ENCODE measurements at regions not wholly inside any gene's neighbourhood (a gene's known extent, or its start where the extent isn't known, plus 50 kb on each side); places are given as distances from the start of the nearest gene placed in this dataset.
"Not testable (repeated sequence)": the region's sequence is repeated elsewhere in the genome, so short reads cannot be mapped to it uniquely, and the experiment has no call there.

GRCh38 chr14:105745433-105746123, 219.2 kb downstream of the TMEM121 start:
- peaks cover 0 to 13% (median 0%) of the 10 kb centered on the region in 3 donors for H3K4me1 ChIP-seq
- H3K36me3 ChIP-seq = no peaks in the 10 kb centered on the region
- no peak for TF ChIP-seq POLR2A (IDR thresholded peaks at IDR 0.05)
- TF ChIP-seq, protein P1, sequence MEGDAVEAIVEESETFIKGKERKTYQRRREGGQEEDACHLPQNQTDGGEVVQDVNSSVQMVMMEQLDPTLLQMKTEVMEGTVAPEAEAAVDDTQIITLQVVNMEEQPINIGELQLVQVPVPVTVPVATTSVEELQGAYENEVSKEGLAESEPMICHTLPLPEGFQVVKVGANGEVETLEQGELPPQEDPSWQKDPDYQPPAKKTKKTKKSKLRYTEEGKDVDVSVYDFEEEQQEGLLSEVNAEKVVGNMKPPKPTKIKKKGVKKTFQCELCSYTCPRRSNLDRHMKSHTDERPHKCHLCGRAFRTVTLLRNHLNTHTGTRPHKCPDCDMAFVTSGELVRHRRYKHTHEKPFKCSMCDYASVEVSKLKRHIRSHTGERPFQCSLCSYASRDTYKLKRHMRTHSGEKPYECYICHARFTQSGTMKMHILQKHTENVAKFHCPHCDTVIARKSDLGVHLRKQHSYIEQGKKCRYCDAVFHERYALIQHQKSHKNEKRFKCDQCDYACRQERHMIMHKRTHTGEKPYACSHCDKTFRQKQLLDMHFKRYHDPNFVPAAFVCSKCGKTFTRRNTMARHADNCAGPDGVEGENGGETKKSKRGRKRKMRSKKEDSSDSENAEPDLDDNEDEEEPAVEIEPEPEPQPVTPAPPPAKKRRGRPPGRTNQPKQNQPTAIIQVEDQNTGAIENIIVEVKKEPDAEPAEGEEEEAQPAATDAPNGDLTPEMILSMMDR (IDR thresholded peaks at IDR 0.05) = no peak
- intact Hi-C loops (cut with DNase I) = no loop called here
- H3K9me3 ChIP-seq = no peaks in the 10 kb centered on the region
- DNase-seq = no peak
- H3K4me3 ChIP-seq = no peak overlapping the region
- 32 to 37% methylated on average over 4 to 6 of the region's 6 CpGs for WGBS, 2 donors
- no peak overlapping the region for H3K27ac ChIP-seq
- no peaks in the 10 kb centered on the region for H3K27me3 ChIP-seq

DNA sequence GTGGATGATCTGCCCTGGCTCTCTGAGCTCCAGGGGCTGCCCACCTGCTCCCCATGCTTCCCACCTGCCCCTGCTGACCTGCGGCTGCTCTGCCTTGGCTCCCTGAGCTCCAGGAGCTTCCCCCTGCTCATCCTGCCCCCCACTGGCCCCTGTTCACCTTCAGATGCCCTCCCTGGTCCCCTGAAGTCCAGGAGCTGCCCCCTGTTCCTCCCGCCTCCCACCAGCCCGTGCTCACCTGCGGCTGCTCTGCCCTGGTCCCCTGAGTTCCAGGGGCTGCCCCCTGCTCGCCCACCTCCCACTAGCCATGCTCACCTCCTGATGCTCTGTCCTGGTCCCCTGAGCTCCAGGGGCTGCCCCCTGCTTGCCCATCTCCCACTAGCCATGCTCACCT, 219.7 kb downstream of the TMEM121 start:
- no peaks in the 10 kb centered on the region for H3K36me3 ChIP-seq
- no peak overlapping the region for H3K4me3 ChIP-seq
- no peaks in the 10 kb centered on the region for H3K9me3 ChIP-seq
- intact Hi-C loops (cut with DNase I) = no loop called here
- WGBS, 2 donors = 79 to 86% methylated on average over 1 to 5 of the region's 5 CpGs
- no peak for DNase-seq
- H3K27me3 ChIP-seq = no peaks in the 10 kb centered on the region
- peaks cover 0 to 13% (median 0%) of the 10 kb centered on the region in 3 donors for H3K4me1 ChIP-seq
- TF ChIP-seq POLR2A (IDR thresholded peaks at IDR 0.05) = no peak
- TF ChIP-seq, protein P1 (IDR thresholded peaks at IDR 0.05) = no peak
- no peak overlapping the region for H3K27ac ChIP-seq

DNA sequence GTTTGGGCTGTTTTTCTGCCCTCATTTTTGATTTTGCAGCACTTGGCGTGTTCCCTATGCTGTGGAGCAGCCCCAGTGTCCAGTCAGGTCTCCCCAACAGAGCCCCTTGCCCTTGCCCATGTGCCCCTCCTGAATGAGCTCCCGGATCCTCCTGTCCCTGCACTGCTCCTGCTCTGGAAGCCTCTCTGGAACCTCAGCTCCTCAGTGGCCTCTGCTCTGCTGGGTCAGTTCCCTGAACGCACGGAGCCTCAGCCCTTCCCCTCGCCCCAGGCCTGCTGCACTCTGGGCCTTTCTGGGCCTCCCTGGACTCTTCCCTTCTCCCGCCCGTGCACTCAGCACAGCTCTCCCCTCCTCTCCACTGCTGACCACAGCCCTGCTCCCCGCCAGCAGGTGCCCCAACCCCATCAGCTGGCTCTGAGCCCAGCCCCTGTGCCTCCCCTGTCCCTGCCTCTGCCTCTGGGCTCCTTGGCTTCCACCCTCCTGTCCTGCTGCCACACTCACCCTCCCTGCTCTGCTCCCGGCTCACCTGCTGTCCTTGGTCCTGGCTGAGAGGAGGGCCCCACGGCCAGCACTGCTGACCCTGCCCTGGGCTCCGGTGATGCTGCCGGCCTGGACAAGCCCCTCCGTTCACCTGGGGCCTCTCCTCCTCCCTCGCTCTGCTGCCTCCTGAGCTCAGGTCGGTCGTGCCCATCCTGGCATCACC, 220.6 kb downstream of the TMEM121 start:
- H3K27ac ChIP-seq; H3K27me3 ChIP-seq; intact Hi-C loops (cut with DNase I); H3K36me3 ChIP-seq; H3K4me3 ChIP-seq; DNase-seq; H3K9me3 ChIP-seq: not testable (repeated sequence)
- WGBS, 2 donors = 62 to 73% methylated on average over 9 to 15 of the region's 16 CpGs
- peaks cover 0 to 13% (median 0%) of the 10 kb centered on the region in 3 donors for H3K4me1 ChIP-seq

- H3K4me1 ChIP-seq = peaks cover 0 to 13% (median 0%) of the 10 kb centered on the region in 3 donors
- intact Hi-C loops (cut with DNase I); H3K9me3 ChIP-seq; H3K4me3 ChIP-seq; DNase-seq; H3K27ac ChIP-seq; H3K36me3 ChIP-seq; H3K27me3 ChIP-seq: not testable (repeated sequence)
- 32 to 55% methylated on average over 2 to 12 of the region's 31 CpGs for WGBS, 2 donors
Observed at GRCh38 chr14:105747503-105748203, 221.3 kb downstream of the TMEM121 start.

GRCh38 chr14:105748204-105748578, 221.8 kb downstream of the TMEM121 start:
- WGBS, 2 donors = 17 to 20% methylated on average over 1 to 2 of the region's 5 CpGs
- no peak for DNase-seq

GRCh38 chr14:105748710-105749109, 222.3 kb downstream of the TMEM121 start:
- H3K4me1 ChIP-seq = peaks cover 0 to 13% (median 0%) of the 10 kb centered on the region in 3 donors
- H3K27ac ChIP-seq; intact Hi-C loops (cut with DNase I); H3K27me3 ChIP-seq; H3K4me3 ChIP-seq; DNase-seq; H3K9me3 ChIP-seq; H3K36me3 ChIP-seq: not testable (repeated sequence)
- 38 to 56% methylated on average over 5 to 6 of the region's 6 CpGs for WGBS, 2 donors

More at GRCh38 chr14:105748204-105748578, 221.8 kb downstream of the TMEM121 start:
- Histone ChIP-seq H3K36me3 (no peaks in the 10 kb centered on the region), H3K27ac (no peak overlapping the region), H3K27me3 (no peaks in the 10 kb centered on the region), H3K4me3 (no peak overlapping the region), H3K4me1 (peaks cover 0 to 13% (median 0%) of the 10 kb centered on the region in 3 donors), H3K9me3 (no peaks in the 10 kb centered on the region)
- intact Hi-C loops (cut with DNase I) = no loop called here
- no peak for TF ChIP-seq POLR2A (IDR thresholded peaks at IDR 0.05)
- TF ChIP-seq, protein P1 (IDR thresholded peaks at IDR 0.05) = no peak

- H3K9me3 ChIP-seq; H3K4me3 ChIP-seq; H3K27me3 ChIP-seq; H3K36me3 ChIP-seq; intact Hi-C loops (cut with DNase I); DNase-seq; H3K27ac ChIP-seq: not testable (repeated sequence)
- 82% methylated on average over 5 of the region's 19 CpGs; no CpG with 5 or more reads in 1 of the 2 donors for WGBS, 2 donors
- H3K4me1 ChIP-seq = peaks cover 0 to 13% (median 0%) of the 10 kb centered on the region in 3 donors
Observed at GRCh38 chr14:105749870-105750541, 223.6 kb downstream of the TMEM121 start.

GRCh38 chr14:105751291-105751751, 224.9 kb downstream of the TMEM121 start:
- H3K9me3 ChIP-seq; DNase-seq; H3K36me3 ChIP-seq; H3K27ac ChIP-seq; H3K27me3 ChIP-seq; intact Hi-C loops (cut with DNase I); H3K4me3 ChIP-seq: not testable (repeated sequence)
- peaks cover 0 to 13% (median 0%) of the 10 kb centered on the region in 3 donors for H3K4me1 ChIP-seq
- WGBS, 2 donors = 71 to 81% methylated on average over 4 to 9 of the region's 18 CpGs

GRCh38 chr14:105752420-105752819, 226.0 kb downstream of the TMEM121 start:
- DNase-seq; H3K9me3 ChIP-seq; H3K36me3 ChIP-seq; H3K27me3 ChIP-seq; H3K27ac ChIP-seq; intact Hi-C loops (cut with DNase I); H3K4me3 ChIP-seq: not testable (repeated sequence)
- WGBS, 2 donors = 60 to 93% methylated on average over 3 of the region's 7 CpGs
- H3K4me1 ChIP-seq = peaks cover 0 to 13% (median 0%) of the 10 kb centered on the region in 3 donors
